GM18868 (cell line): ENCODE measurements at regions not wholly inside any gene's neighbourhood (a gene's known extent, or its start where the extent isn't known, plus 50 kb on each side); places are given as distances from the start of the nearest gene placed in this dataset.
"Not testable (repeated sequence)": the region's sequence is repeated elsewhere in the genome, so short reads cannot be mapped to it uniquely, and the experiment has no call there.

Source experiments
- ATAC-seq: cut with Tn5 transposase; IDR thresholded peaks from one replicate; pipeline ENCODE4 v1.9.1; 2021; ENCODE audit warnings: mild to moderate bottlenecking, moderate library complexity; ENCODE audit not compliant: unreplicated experiment

- no peak for ATAC-seq
These were observed 1151.3 kb upstream of the CRIM1 start for GRCh38 chr2:35204323-35204722.

DNA sequence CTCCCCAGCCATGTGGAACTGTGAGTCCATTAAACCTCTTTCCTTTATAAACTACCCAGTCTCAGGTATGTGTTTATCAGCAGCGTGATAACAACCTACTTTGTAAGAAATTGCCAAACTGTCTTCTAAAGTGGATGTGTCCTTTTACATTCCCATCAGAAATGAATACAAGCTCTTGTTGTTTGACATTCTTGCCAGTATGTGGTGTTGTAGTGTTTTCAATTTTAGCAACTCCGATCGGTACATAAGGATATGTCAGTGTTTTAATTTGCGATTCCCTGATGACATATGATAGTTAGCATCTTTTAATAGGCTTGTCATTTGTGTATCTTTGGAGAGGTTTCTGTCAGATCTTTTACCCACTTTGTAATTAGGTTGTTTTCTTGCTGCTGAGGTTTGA is 1156.3 kb upstream of the CRIM1 start:
- ATAC-seq: no peak

DNA sequence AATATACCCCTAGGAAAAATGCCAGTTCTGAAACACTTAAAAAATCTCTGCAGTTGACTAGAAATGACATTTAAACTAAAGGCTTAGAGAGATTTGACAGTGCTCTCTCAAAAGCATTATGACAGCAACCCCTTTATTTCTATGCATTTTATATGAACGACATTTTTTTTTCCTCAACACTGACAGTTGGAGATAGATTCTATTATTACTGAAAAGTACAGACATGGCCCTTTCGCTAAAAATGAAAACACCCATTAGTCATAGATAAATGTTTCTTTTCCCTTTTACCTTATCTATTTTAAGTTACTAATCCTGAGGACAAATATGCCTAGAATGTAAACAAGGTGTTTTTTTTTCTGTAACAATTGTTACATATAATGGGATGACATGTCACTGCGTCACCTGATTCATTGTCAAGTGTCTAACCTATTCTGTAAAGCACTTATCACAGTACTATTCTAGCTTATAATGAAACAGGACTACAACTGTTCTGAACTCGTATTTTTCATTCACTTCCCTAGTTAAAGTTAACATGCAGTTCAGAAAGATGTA is 1169.6 kb upstream of the CRIM1 start:
- no peak for ATAC-seq

GRCh38 chr2:35184471-35184870 is 1171.1 kb upstream of the CRIM1 start:
- no peak for ATAC-seq

DNA sequence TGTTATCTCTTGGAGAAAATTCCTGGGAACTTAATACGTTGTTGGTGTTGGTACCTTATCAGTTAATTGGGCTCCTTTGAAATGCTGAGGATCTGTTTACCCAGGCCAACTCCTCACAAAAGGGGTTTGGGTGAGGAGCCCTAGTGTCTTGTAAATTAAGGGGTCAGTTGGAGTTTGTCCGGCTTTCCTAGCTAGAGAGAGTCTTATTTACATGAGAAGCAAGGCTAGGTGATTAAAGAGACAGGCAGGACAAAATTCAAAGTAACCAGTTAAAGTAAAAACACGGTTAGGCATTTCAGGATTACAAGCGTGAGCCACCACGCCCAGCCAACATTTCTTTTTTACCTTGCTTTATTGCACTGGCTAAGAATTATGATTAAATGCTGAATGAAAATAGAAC is 1178.9 kb upstream of the CRIM1 start:
- ATAC-seq: not testable (repeated sequence)

GRCh38 chr2:35174845-35175244 is 1180.7 kb upstream of the CRIM1 start:
- no peak for ATAC-seq

GRCh38 chr2:35172687-35173086 is 1182.9 kb upstream of the CRIM1 start:
- ATAC-seq: no peak

- ATAC-seq: no peak
These were observed 1187.2 kb upstream of the CRIM1 start for GRCh38 chr2:35168351-35168750.

- no peak for ATAC-seq
These were observed 1191.6 kb upstream of the CRIM1 start for GRCh38 chr2:35163948-35164347.

GRCh38 chr2:35160871-35161270 is 1194.7 kb upstream of the CRIM1 start:
- no peak for ATAC-seq

GRCh38 chr2:35125871-35126270 is 1229.7 kb upstream of the CRIM1 start:
- ATAC-seq: no peak

DNA sequence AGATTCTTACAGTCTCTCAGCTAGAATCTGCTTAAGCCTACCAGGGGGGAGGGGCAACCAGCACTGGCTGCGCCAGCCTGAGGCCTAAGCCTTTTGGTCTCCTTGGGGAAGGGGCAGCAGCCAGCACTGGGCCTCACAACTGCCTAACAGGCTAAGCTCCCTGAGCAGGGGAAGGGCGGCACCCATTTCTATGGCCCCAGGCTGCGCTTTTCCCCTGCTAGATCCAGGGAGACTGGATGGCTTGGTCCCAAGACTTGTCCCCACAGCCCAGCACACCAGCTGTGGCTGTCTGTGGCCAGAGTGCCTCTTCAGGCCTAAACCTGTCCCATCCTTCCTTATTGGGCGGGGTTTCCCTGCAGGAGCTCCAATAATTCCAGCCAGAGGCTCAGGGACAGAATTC is 1230.3 kb upstream of the CRIM1 start:
- no peak for ATAC-seq

DNA sequence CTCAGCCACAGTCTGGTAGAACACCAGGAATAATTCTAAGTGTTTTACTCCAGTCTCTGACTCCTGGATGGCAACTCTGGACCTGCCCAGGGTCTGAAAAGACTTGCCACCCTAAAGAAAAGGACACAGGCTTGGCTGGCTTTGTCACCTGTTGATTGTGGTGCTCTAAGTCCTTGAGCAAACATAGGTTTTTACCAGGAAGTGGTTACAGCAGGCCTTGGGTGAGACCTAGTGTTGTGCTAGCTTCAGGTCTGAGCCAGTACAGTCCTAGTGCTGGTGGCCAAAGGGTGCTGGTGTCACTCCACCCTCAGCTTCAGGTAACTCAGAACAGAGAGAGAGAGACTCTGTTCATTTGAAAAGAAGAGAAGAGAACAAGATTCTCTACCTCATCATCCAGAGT is 1239.4 kb upstream of the CRIM1 start:
- ATAC-seq: no peak

DNA sequence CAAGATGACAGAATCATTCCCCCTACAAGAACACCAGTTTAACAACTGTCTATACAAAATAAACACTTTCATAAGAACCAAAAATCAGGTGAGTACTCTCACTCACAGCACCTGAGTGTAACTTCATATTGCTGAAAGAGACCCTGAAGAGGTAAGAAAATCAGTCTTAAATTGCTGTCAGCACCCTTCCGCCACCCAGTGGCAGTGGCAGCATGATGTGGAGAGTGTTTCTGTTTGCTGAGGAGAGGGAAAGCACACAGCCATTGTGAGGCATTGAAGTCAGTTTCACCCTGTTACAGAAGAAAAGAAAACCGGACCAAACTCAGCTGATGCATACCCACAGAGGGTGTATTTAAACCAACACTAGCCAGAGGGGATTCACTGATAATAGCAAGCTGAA is 1240.8 kb upstream of the CRIM1 start:
- ATAC-seq: peak; percentile 43

- not testable (repeated sequence) for ATAC-seq
These were observed 1243.2 kb upstream of the CRIM1 start for GRCh38 chr2:35112367-35112766.

- no peak for ATAC-seq
These were observed 1251.3 kb upstream of the CRIM1 start for GRCh38 chr2:35104309-35104708.

- no peak for ATAC-seq
These were observed 1256.2 kb upstream of the CRIM1 start for GRCh38 chr2:35099342-35099741.

DNA sequence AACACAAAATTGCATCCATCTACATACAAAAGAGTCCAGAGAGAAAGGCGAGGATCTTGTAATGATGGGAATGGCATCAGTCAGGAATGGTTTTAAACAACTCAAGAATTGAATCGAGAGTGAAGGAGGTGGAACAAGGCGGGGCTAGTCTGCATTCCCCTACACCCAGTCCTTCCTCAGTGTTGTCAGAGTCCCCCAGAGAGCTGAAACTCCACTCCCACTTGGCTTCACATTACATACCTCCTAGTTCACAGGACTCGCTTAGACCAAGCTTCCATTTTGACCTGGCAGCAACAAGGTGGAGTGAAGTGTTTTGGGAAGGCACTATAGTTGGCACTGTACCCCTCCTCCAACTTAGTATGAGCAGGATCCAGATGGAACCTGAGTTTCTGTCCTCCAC is 1273.5 kb upstream of the CRIM1 start:
- no peak for ATAC-seq

DNA sequence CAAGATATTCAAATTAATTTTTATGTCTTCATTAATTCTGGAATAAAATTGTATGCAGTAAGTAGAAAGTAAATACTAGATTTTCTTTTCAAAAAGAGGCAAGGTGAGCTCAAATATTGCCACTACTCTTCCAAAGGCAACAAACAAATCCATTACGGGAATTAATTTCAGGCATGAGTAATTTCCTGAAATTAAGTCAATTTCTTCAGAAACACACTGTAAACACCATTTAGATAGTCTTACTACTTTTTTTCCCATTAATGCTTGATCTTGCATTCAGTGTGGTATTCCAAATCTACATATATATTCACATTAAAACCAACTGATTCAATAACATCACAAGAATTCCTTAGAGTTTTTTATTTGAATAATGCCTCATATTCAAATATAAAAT is 1274.0 kb upstream of the CRIM1 start:
- ATAC-seq: no peak

GRCh38 chr2:35081001-35081621 is 1274.5 kb upstream of the CRIM1 start:
- ATAC-seq: no peak

- no peak for ATAC-seq
These were observed 1275.2 kb upstream of the CRIM1 start for GRCh38 chr2:35080231-35080910.

DNA sequence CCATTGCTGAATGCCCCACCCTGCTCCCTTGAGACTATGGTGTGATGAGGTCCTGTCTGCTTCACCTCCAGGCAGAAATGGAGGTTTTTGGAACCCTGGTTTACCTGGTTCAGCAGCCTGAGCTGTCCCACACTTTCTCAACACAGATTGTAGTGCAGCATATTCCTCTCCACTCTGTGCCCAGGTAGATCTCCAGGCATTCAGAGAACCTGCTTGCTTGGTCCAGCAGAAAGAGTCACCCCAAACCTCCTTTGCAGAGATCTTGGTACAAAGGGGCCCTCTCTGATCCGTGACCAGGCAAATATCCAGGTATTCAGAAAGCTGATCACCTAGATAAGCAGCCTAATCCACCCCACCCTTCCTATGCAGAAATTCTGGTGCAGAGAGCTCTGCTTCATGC is 1288.2 kb upstream of the CRIM1 start:
- ATAC-seq: no peak

- no peak for ATAC-seq
These were observed 1291.7 kb upstream of the CRIM1 start for GRCh38 chr2:35063836-35064235.
